Keratinocyte (primary cell): ENCODE measurements at regions not wholly inside any gene's neighbourhood (a gene's known extent, or its start where the extent isn't known, plus 50 kb on each side); places are given as distances from the start of the nearest gene placed in this dataset.

Experiments used
- DNase-seq: peaks from one replicate; pipeline ENCODE4 v3.0.0-alpha.2; 2011; ENCODE audit warnings: low read depth, missing footprints, low spot score
- FAIRE-seq: peaks from 2 replicates; lab custom pipeline; 2011; peaks lifted over from hg19 to GRCh38; lab: Jason Lieb, UNC
- H2AFZ ChIP-seq: 2 replicates; pipeline ENCODE4 v1.6.0; 2012; ENCODE audit warnings: low read length, control low read depth, inconsistent platforms; ENCODE audit not compliant: control insufficient read depth
- H3K27ac ChIP-seq: 2 replicates; pipeline ENCODE4 v1.5.1; 2011; ENCODE audit warnings: low read length; ENCODE audit not compliant: control insufficient read depth, insufficient read depth
- H3K27me3 ChIP-seq: 3 replicates; pipeline ENCODE4 v1.6.0; 2011; ENCODE audit warnings: low read length; ENCODE audit not compliant: control insufficient read depth, insufficient read depth; ENCODE audit errors: extremely low read depth
- H3K36me3 ChIP-seq, 2 experiments: 2 replicates in 1 of 2; 3 replicates in 1 of 2; pipeline ENCODE4 v1.5.1; 2011; ENCODE audit warnings: low read length in 2 of 2, mild to moderate bottlenecking in 1 of 2; ENCODE audit not compliant: control insufficient read depth in 2 of 2, insufficient read depth in 2 of 2; ENCODE audit errors: extremely low read depth in 1 of 2
- H3K4me1 ChIP-seq: 3 replicates; pipeline ENCODE4 v1.5.1; 2011; ENCODE audit warnings: low read length; ENCODE audit not compliant: control insufficient read depth, insufficient read depth; ENCODE audit errors: extremely low read depth
- H3K4me2 ChIP-seq: 3 replicates; pipeline ENCODE4 v1.6.0; 2011; ENCODE audit warnings: low read depth, low read length; ENCODE audit not compliant: control insufficient read depth, insufficient read depth; ENCODE audit errors: extremely low read depth
- H3K4me3 ChIP-seq, 3 experiments: fragments of 200-600 bp in 1 of 3; sonication (generic) in 1 of 3; 2 replicates in 2 of 3; 3 replicates in 1 of 3; pipeline ENCODE4 v1.5.1; 2011 to 2016; ENCODE audit warnings: low read length in 3 of 3, mild to moderate bottlenecking in 3 of 3, control low read depth in 2 of 3, inconsistent platforms in 1 of 3, low read depth in 1 of 3, mixed read lengths in 1 of 3, mixed run types in 1 of 3, moderate library complexity in 1 of 3; ENCODE audit not compliant: control insufficient read depth in 2 of 3, insufficient read depth in 2 of 3; ENCODE audit errors: extremely low read depth in 1 of 3
- H3K79me2 ChIP-seq: 2 replicates; pipeline ENCODE4 v1.6.0; 2012; ENCODE audit warnings: low read length; ENCODE audit not compliant: control insufficient read depth, insufficient read depth
- H3K9ac ChIP-seq: 3 replicates; pipeline ENCODE4 v1.6.0; 2011; ENCODE audit warnings: low read length; ENCODE audit not compliant: control insufficient read depth, insufficient read depth; ENCODE audit errors: extremely low read depth
- H3K9me1 ChIP-seq: 3 replicates; pipeline ENCODE4 v1.6.0; 2011; ENCODE audit warnings: low read length; ENCODE audit not compliant: control insufficient read depth, insufficient read depth; ENCODE audit errors: extremely low read depth
- H3K9me3 ChIP-seq: 2 replicates; pipeline ENCODE4 v1.5.1; 2012; ENCODE audit warnings: low read depth, low read length; ENCODE audit not compliant: control insufficient read depth
- H4K20me1 ChIP-seq: 3 replicates; pipeline ENCODE4 v1.6.0; 2011; ENCODE audit warnings: low read length; ENCODE audit not compliant: control insufficient read depth, insufficient read depth; ENCODE audit errors: extremely low read depth
- EZH2 ChIP-seq: IDR thresholded peaks from one replicate; pipeline ENCODE4 v1.6.1; 2012; ENCODE audit warnings: inconsistent platforms, mild to moderate bottlenecking, low read length, moderate library complexity
- dilution Hi-C: fragments of 300-500 bp; cut with MboI; formaldehyde crosslinking; loops from one replicate; pipeline ENCODE4 v1.7.0; 2020; ENCODE audit warnings: low sequenced_read_pairs; ENCODE audit not compliant: extremely low pct_ligation_motif_present
- TF ChIP-seq, protein P1 (sequence below), 3 experiments: IDR thresholded peaks in 1 of 3; conservative IDR thresholded peaks in 1 of 3; optimal IDR thresholded peaks in 1 of 3; 2 replicates in 2 of 3; 3 replicates in 1 of 3; pipeline versions ENCODE3 to v1.5.1; 2011; ENCODE audit warnings: low read length in 3 of 3, mild to moderate bottlenecking in 3 of 3, moderate library complexity in 2 of 3, control low read depth in 1 of 3, inconsistent platforms in 1 of 3; ENCODE audit not compliant: insufficient read depth in 2 of 3; ENCODE audit errors: extremely low read depth in 1 of 3

DNA sequence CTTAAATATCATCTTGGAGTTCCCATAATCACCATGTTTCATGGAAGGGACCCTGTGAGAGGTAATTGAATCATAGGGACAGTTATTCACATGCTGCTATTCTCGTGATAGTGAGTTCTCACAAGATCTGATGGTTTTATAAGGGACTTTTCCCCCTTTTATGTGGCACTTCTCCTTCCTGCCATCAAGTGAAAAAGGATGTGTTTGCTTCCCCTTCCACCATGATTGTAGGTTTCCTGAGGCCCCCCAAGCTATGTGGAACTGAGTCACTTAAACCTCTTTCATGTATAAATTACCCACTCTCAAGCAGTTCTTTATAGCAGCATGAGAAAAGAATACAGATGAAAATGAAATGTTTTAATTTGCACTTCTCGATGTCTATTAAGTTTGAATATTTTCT, 112.0 kb downstream of the ZNF648 start:
- no peak overlapping the region for H3K27ac ChIP-seq
- no peak overlapping the region for H3K4me2 ChIP-seq
- no peaks in the 10 kb centered on the region for H3K9me1 ChIP-seq
- no peak overlapping the region for H2AFZ ChIP-seq
- dilution Hi-C loops = no loop called here
- H3K4me3 ChIP-seq = no peak overlapping the region
- DNase-seq (no peak), FAIRE-seq (no peak)
- H3K79me2 ChIP-seq = no peaks in the 10 kb centered on the region
- H3K36me3 ChIP-seq = no peaks in the 10 kb centered on the region
- H4K20me1 ChIP-seq = no peaks in the 10 kb centered on the region
- TF ChIP-seq, protein P1, sequence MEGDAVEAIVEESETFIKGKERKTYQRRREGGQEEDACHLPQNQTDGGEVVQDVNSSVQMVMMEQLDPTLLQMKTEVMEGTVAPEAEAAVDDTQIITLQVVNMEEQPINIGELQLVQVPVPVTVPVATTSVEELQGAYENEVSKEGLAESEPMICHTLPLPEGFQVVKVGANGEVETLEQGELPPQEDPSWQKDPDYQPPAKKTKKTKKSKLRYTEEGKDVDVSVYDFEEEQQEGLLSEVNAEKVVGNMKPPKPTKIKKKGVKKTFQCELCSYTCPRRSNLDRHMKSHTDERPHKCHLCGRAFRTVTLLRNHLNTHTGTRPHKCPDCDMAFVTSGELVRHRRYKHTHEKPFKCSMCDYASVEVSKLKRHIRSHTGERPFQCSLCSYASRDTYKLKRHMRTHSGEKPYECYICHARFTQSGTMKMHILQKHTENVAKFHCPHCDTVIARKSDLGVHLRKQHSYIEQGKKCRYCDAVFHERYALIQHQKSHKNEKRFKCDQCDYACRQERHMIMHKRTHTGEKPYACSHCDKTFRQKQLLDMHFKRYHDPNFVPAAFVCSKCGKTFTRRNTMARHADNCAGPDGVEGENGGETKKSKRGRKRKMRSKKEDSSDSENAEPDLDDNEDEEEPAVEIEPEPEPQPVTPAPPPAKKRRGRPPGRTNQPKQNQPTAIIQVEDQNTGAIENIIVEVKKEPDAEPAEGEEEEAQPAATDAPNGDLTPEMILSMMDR (optimal IDR thresholded peaks at IDR 0.05 in 1 of 3, IDR thresholded peaks at IDR 0.05 in 1 of 3, conservative IDR thresholded peaks at IDR 0.05 in 1 of 3; ENCODE audit: extremely low read depth in 1 of 3, insufficient read depth in 2 of 3, low read length in 3 of 3) = no peak
- no peak for TF ChIP-seq EZH2
- no peak overlapping the region for H3K9ac ChIP-seq
- no peaks in the 10 kb centered on the region for H3K4me1 ChIP-seq
- no peaks in the 10 kb centered on the region for H3K27me3 ChIP-seq
- H3K9me3 ChIP-seq = no peaks in the 10 kb centered on the region

DNA sequence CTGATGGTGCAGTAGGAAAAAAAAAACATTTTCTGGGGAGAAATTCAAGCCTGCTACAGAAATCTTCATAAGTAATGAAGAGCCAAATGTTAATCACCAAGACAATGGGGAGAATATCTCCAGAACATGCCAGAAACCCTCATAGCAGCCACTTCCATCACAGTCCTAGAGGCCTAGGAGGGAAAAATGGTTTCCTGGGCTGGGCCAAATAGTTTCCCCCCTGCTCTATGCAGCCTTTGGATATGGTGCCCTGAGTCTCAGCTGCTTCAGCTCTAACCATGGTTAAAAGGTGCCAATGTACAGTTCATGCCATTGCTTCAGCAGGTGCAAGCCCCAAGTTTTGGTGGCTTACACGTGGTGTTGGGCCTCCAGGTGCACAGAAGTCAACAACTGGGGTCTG, 113.1 kb downstream of the ZNF648 start:
- no peaks in the 10 kb centered on the region for H3K4me1 ChIP-seq
- no peaks in the 10 kb centered on the region for H3K79me2 ChIP-seq
- dilution Hi-C loops = no loop called here
- no peaks in the 10 kb centered on the region for H3K9me3 ChIP-seq
- no peak overlapping the region for H3K4me2 ChIP-seq
- no peaks in the 10 kb centered on the region for H3K27me3 ChIP-seq
- H3K27ac ChIP-seq = no peak overlapping the region
- no peak overlapping the region for H3K4me3 ChIP-seq
- TF ChIP-seq EZH2 = no peak
- TF ChIP-seq, protein P1 (optimal IDR thresholded peaks at IDR 0.05 in 1 of 3, IDR thresholded peaks at IDR 0.05 in 1 of 3, conservative IDR thresholded peaks at IDR 0.05 in 1 of 3; ENCODE audit: extremely low read depth in 1 of 3, insufficient read depth in 2 of 3, low read length in 3 of 3) = no peak
- no peaks in the 10 kb centered on the region for H3K9me1 ChIP-seq
- FAIRE-seq (no peak), DNase-seq (no peak)
- no peaks in the 10 kb centered on the region for H3K36me3 ChIP-seq
- no peak overlapping the region for H3K9ac ChIP-seq
- no peaks in the 10 kb centered on the region for H4K20me1 ChIP-seq
- no peak overlapping the region for H2AFZ ChIP-seq
